BE2C (cell line): ENCODE measurements at regions not wholly inside any gene's neighbourhood (a gene's known extent, or its start where the extent isn't known, plus 50 kb on each side); places are given as distances from the start of the nearest gene placed in this dataset.

ENCODE experiments used
- DNase-seq: peaks from one replicate; pipeline ENCODE4 v3.0.0-alpha.2; 2020
- H3K27me3 ChIP-seq: fragments of 250-450 bp; sonication (Bioruptor Pico); 2 replicates; pipeline ENCODE4 v1.5.1; 2020; ENCODE audit warnings: mild to moderate bottlenecking
- H3K36me3 ChIP-seq: fragments of 250-450 bp; sonication (Bioruptor Pico); 2 replicates; pipeline ENCODE4 v1.5.1; 2020; ENCODE audit warnings: mild to moderate bottlenecking
- H3K4me1 ChIP-seq: fragments of 250-450 bp; sonication (Bioruptor Pico); 2 replicates; pipeline ENCODE4 v1.5.1; 2020
- H3K4me3 ChIP-seq: 2 replicates; pipeline ENCODE4 v1.5.1; 2011; ENCODE audit warnings: low read depth, low read length
- H3K9me3 ChIP-seq: fragments of 250-450 bp; sonication (Bioruptor Pico); 2 replicates; pipeline ENCODE4 v1.5.1; 2020
- CTCF ChIP-seq: IDR thresholded peaks from 2 replicates; pipeline ENCODE4 v1.5.1; 2012; ENCODE audit warnings: mild to moderate bottlenecking, low read depth, low read length

- Histone ChIP-seq H3K4me3 (no peak overlapping the region), H3K9me3 (no peaks in the 10 kb centered on the region), H3K36me3 (no peaks in the 10 kb centered on the region), H3K4me1 (no peaks in the 10 kb centered on the region), H3K27me3 (no peaks in the 10 kb centered on the region)
- no peak for TF ChIP-seq CTCF
- DNase-seq = no peak
Measured at GRCh38 chr15:62407962-62408361, 242.9 kb upstream of the C2CD4B start.

GRCh38 chr15:62409466-62409865 lies 244.4 kb upstream of the C2CD4B start:
- Histone ChIP-seq H3K4me3 (no peak overlapping the region), H3K36me3 (no peaks in the 10 kb centered on the region), H3K27me3 (no peaks in the 10 kb centered on the region), H3K4me1 (no peaks in the 10 kb centered on the region), H3K9me3 (no peaks in the 10 kb centered on the region)
- no peak for DNase-seq
- TF ChIP-seq CTCF = no peak

- no peaks in the 10 kb centered on the region for H3K9me3 ChIP-seq
- DNase-seq = no peak
- no peaks in the 10 kb centered on the region for H3K27me3 ChIP-seq
- no peak overlapping the region for H3K4me3 ChIP-seq
- no peaks in the 10 kb centered on the region for H3K36me3 ChIP-seq
- no peak for TF ChIP-seq CTCF
- no peaks in the 10 kb centered on the region; the same call in none of the 2 replicates for H3K4me1 ChIP-seq
Measured at GRCh38 chr15:62412686-62413085, 247.6 kb upstream of the C2CD4B start.

GRCh38 chr15:62413153-62413552 lies 248.1 kb upstream of the C2CD4B start:
- H3K4me1 ChIP-seq = no peaks in the 10 kb centered on the region; the same call in none of the 2 replicates
- no peaks in the 10 kb centered on the region for H3K27me3 ChIP-seq
- no peak for TF ChIP-seq CTCF
- no peaks in the 10 kb centered on the region for H3K36me3 ChIP-seq
- H3K9me3 ChIP-seq = no peaks in the 10 kb centered on the region
- DNase-seq = no peak
- H3K4me3 ChIP-seq = no peak overlapping the region

GRCh38 chr15:62413786-62414185 lies 248.7 kb upstream of the C2CD4B start:
- Histone ChIP-seq H3K36me3 (no peaks in the 10 kb centered on the region), H3K9me3 (no peaks in the 10 kb centered on the region), H3K4me3 (no peak overlapping the region), H3K27me3 (no peaks in the 10 kb centered on the region), H3K4me1 (no peaks in the 10 kb centered on the region; the same call in none of the 2 replicates)
- no peak for DNase-seq
- no peak for TF ChIP-seq CTCF

- Histone ChIP-seq H3K27me3 (no peaks in the 10 kb centered on the region), H3K9me3 (no peaks in the 10 kb centered on the region), H3K4me3 (no peak overlapping the region), H3K36me3 (no peaks in the 10 kb centered on the region), H3K4me1 (no peaks in the 10 kb centered on the region; the same call in none of the 2 replicates)
- TF ChIP-seq CTCF = no peak
- no peak for DNase-seq
Measured at GRCh38 chr15:62415498-62415897, 250.4 kb upstream of the C2CD4B start.
